Breast epithelium (tissue), 4 donors: ENCODE measurements at regions not wholly inside any gene's neighbourhood (a gene's known extent, or its start where the extent isn't known, plus 50 kb on each side); places are given as distances from the start of the nearest gene placed in this dataset.

Experiments
- DNase-seq, 2 donors: peaks; one replicate each; pipeline ENCODE4 v3.0.0-alpha.2; 2019; ENCODE audit warnings: low spot score in 2 of 2
- H3K27ac ChIP-seq, 2 donors: fragments of 200-600 bp; sonication (generic) in 1 of 2; one replicate each; pipeline ENCODE4 v1.5.1; 2016 to 2019; ENCODE audit warnings: mild to moderate bottlenecking in 1 of 2
- H3K27me3 ChIP-seq, 2 donors: fragments of 200-600 bp; sonication (generic) in 1 of 2; one replicate each; pipeline versions ENCODE4 v1.5.1 to v1.6.0; 2017 to 2019; ENCODE audit warnings: control low read depth in 1 of 2, mild to moderate bottlenecking in 1 of 2
- H3K36me3 ChIP-seq: fragments of 200-600 bp; one replicate; pipeline ENCODE4 v1.5.1; 2019
- H3K4me1 ChIP-seq, 2 donors: fragments of 200-600 bp; sonication (generic); one replicate each; pipeline ENCODE4 v1.5.1; 2016 to 2019; ENCODE audit warnings: control low read depth in 1 of 2
- H3K4me3 ChIP-seq, 3 donors: fragments of 200-600 bp; sonication (generic); 1 replicate in 2 of 3; 2 replicates in 1 of 3; pipeline ENCODE4 v1.5.1; 2016 to 2019; ENCODE audit warnings: mild to moderate bottlenecking in 3 of 3, moderate library complexity in 2 of 3
- H3K9me3 ChIP-seq, 2 donors: fragments of 200-600 bp; sonication (generic) in 1 of 2; one replicate each; pipeline ENCODE4 v1.5.1; 2016 to 2019; ENCODE audit warnings: control low read depth in 1 of 2
- CTCF ChIP-seq, 3 donors: fragments of 450-650 bp; IDR thresholded peaks; one replicate each; pipeline ENCODE4 v1.5.1; 2016 to 2017; ENCODE audit warnings: antibody characterized with exemption in 3 of 3, mild to moderate bottlenecking in 3 of 3, moderate library complexity in 3 of 3
- POLR2A ChIP-seq: fragments of 450-650 bp; IDR thresholded peaks from one replicate; pipeline ENCODE4 v1.6.1; 2016; ENCODE audit warnings: antibody characterized with exemption, mild to moderate bottlenecking, moderate library complexity
- POLR2AphosphoS5 ChIP-seq, 3 donors: sonication (generic); formaldehyde crosslinking; IDR thresholded peaks; one replicate each; pipeline ENCODE4 v1.6.1; 2017; ENCODE audit warnings: antibody characterized with exemption in 3 of 3
- intact Hi-C: fragments of 100-400 bp; cut with DNase I; formaldehyde crosslinking; loops from one replicate; pipeline ENCODE4 v1.15.1; 2023; ENCODE audit warnings: low total_unique reads

GRCh38 chr12:107394693-107395092, 290.9 kb upstream of the PWP1 start:
- Histone ChIP-seq H3K4me3 (no peak overlapping the region), H3K4me1 (no peaks in the 10 kb centered on the region), H3K36me3 (no peaks in the 10 kb centered on the region), H3K9me3 (peaks cover 0 to 4% of the 10 kb centered on the region in 2 donors), H3K27me3 (no peaks in the 10 kb centered on the region), H3K27ac (no peak overlapping the region)
- no peak for DNase-seq
- TF ChIP-seq POLR2A (no peak), POLR2AphosphoS5 (IDR thresholded peaks at IDR 0.05) (no peak), CTCF (IDR thresholded peaks at IDR 0.05) (no peak)
- intact Hi-C loops, result no loop called here

GRCh38 chr12:107395817-107396216, 289.8 kb upstream of the PWP1 start:
- intact Hi-C loops, result no loop called here
- H3K27me3 ChIP-seq, result no peaks in the 10 kb centered on the region
- no peaks in the 10 kb centered on the region for H3K4me1 ChIP-seq
- no peak overlapping the region for H3K27ac ChIP-seq
- no peak overlapping the region for H3K4me3 ChIP-seq
- no peaks in the 10 kb centered on the region for H3K9me3 ChIP-seq
- no peaks in the 10 kb centered on the region for H3K36me3 ChIP-seq
- TF ChIP-seq POLR2A (no peak), POLR2AphosphoS5 (IDR thresholded peaks at IDR 0.05) (no peak), CTCF (IDR thresholded peaks at IDR 0.05) (no peak)
- DNase-seq, result no peak

- no peaks in the 10 kb centered on the region for H3K36me3 ChIP-seq
- H3K9me3 ChIP-seq, result no peaks in the 10 kb centered on the region
- H3K27me3 ChIP-seq, result no peaks in the 10 kb centered on the region
- no peak overlapping the region for H3K27ac ChIP-seq
- no peak overlapping the region for H3K4me3 ChIP-seq
- TF ChIP-seq POLR2A, result no peak
- TF ChIP-seq POLR2AphosphoS5 (IDR thresholded peaks at IDR 0.05), result no peak
- H3K4me1 ChIP-seq, result no peaks in the 10 kb centered on the region
- intact Hi-C loops, result no loop called here
- no peak for DNase-seq
Measured at GRCh38 chr12:107396991-107397390, 288.6 kb upstream of the PWP1 start.

- no peak overlapping the region for H3K4me3 ChIP-seq
- intact Hi-C loops, result no loop called here
- no peak for DNase-seq
- H3K4me1 ChIP-seq, result no peaks in the 10 kb centered on the region
- H3K36me3 ChIP-seq, result no peaks in the 10 kb centered on the region
- no peaks in the 10 kb centered on the region for H3K27me3 ChIP-seq
- no peak for TF ChIP-seq POLR2A
- no peak for TF ChIP-seq CTCF (IDR thresholded peaks at IDR 0.05)
- no peak for TF ChIP-seq POLR2AphosphoS5 (IDR thresholded peaks at IDR 0.05)
- H3K9me3 ChIP-seq, result no peaks in the 10 kb centered on the region
- H3K27ac ChIP-seq, result no peak overlapping the region
Measured at GRCh38 chr12:107397890-107398500, 287.6 kb upstream of the PWP1 start.

GRCh38 chr12:107399046-107399445, 286.6 kb upstream of the PWP1 start:
- no peaks in the 10 kb centered on the region for H3K27me3 ChIP-seq
- no peak overlapping the region for H3K27ac ChIP-seq

More at GRCh38 chr12:107399046-107399445, 286.6 kb upstream of the PWP1 start:
- Histone ChIP-seq H3K9me3 (no peaks in the 10 kb centered on the region), H3K4me3 (no peak overlapping the region), H3K36me3 (no peaks in the 10 kb centered on the region), H3K4me1 (no peaks in the 10 kb centered on the region)
- intact Hi-C loops, result no loop called here
- TF ChIP-seq POLR2AphosphoS5 (IDR thresholded peaks at IDR 0.05) (no peak), POLR2A (no peak), CTCF (IDR thresholded peaks at IDR 0.05) (no peak)
- DNase-seq, result no peak
